ENCODE measurements at regions not wholly inside any gene's neighbourhood (a gene's known extent, or its start where the extent isn't known, plus 50 kb on each side); places are given as distances from the start of the nearest gene placed in this dataset.
"Not testable (repeated sequence)": the region's sequence is repeated elsewhere in the genome, so short reads cannot be mapped to it uniquely, and the experiment has no call there.

- H3K4me3 ChIP-seq (ENCODE audit: low read depth, low read length): no peak overlapping the region
- no peak for DNase-seq (ENCODE audit: low read depth, low spot score)
- ChIA-PET POLR2A (no interaction called here), CTCF (no interaction called here)
- TF ChIP-seq CTCF (IDR thresholded peaks at IDR 0.05; ENCODE audit: insufficient read depth, low read length, missing control alignments): no peak
Measured at GRCh38 chr13:58950911-58951310, 1212.8 kb downstream of the DIAPH3 start.

GRCh38 chr13:58953638-58954037, 1210.1 kb downstream of the DIAPH3 start:
- no peak for DNase-seq (ENCODE audit: low read depth, low spot score)
- no peak overlapping the region for H3K4me3 ChIP-seq (ENCODE audit: low read depth, low read length)
- CTCF ChIA-PET: no interaction called here
- POLR2A ChIA-PET: no interaction called here
- TF ChIP-seq CTCF (IDR thresholded peaks at IDR 0.05; ENCODE audit: insufficient read depth, low read length, missing control alignments): no peak

GRCh38 chr13:58955546-58956385, 1208.0 kb downstream of the DIAPH3 start:
- no peak overlapping the region for H3K4me3 ChIP-seq (ENCODE audit: low read depth, low read length)
- no peak for DNase-seq (ENCODE audit: low read depth, low spot score)
- ChIA-PET POLR2A (no interaction called here), CTCF (no interaction called here)
- TF ChIP-seq CTCF (IDR thresholded peaks at IDR 0.05; ENCODE audit: insufficient read depth, low read length, missing control alignments): no peak

GRCh38 chr13:58958097-58958496, 1205.6 kb downstream of the DIAPH3 start:
- CTCF ChIA-PET; POLR2A ChIA-PET; DNase-seq (ENCODE audit: low read depth, low spot score); H3K4me3 ChIP-seq (ENCODE audit: low read depth, low read length): not testable (repeated sequence)

GRCh38 chr13:58960888-58961287, 1202.8 kb downstream of the DIAPH3 start:
- POLR2A ChIA-PET: no interaction called here
- DNase-seq (ENCODE audit: low read depth, low spot score): no peak
- CTCF ChIA-PET: no interaction called here
- no peak for TF ChIP-seq CTCF (IDR thresholded peaks at IDR 0.05; ENCODE audit: insufficient read depth, low read length, missing control alignments)
- no peak overlapping the region for H3K4me3 ChIP-seq (ENCODE audit: low read depth, low read length)

GRCh38 chr13:58963321-58963720, 1200.4 kb downstream of the DIAPH3 start:
- DNase-seq (ENCODE audit: low read depth, low spot score): no peak
- CTCF ChIA-PET: no interaction called here
- POLR2A ChIA-PET: no interaction called here
- TF ChIP-seq CTCF (IDR thresholded peaks at IDR 0.05; ENCODE audit: insufficient read depth, low read length, missing control alignments): no peak
- H3K4me3 ChIP-seq (ENCODE audit: low read depth, low read length): no peak overlapping the region

GRCh38 chr13:58964048-58964447, 1199.7 kb downstream of the DIAPH3 start:
- DNase-seq (ENCODE audit: low read depth, low spot score): no peak
- CTCF ChIA-PET: no interaction called here
- H3K4me3 ChIP-seq (ENCODE audit: low read depth, low read length): no peak overlapping the region
- no peak for TF ChIP-seq CTCF (IDR thresholded peaks at IDR 0.05; ENCODE audit: insufficient read depth, low read length, missing control alignments)
- POLR2A ChIA-PET: no interaction called here
